Stimulated activated CD4-positive, alpha-beta T cell treated with anti-CD3 and anti-CD28 coated beads, Interleukin-1b, Interleukin-23, amount 100 ng/mL, for 24 hours (primary cell): ENCODE measurements at regions not wholly inside any gene's neighbourhood (a gene's known extent, or its start where the extent isn't known, plus 50 kb on each side); places are given as distances from the start of the nearest gene placed in this dataset.

ENCODE experiments used
- DNase-seq, 4 experiments: peaks; one replicate each; pipeline ENCODE4 v3.0.0-alpha.2; 2020; ENCODE audit warnings: low read depth in 4 of 4, low spot score in 1 of 4

- DNase-seq = no peak
These were observed 87.9 kb downstream of the RHOU start for GRCh38 chr1:228823200-228823599.

GRCh38 chr1:228824366-228824765, 89.1 kb downstream of the RHOU start:
- no peak for DNase-seq

GRCh38 chr1:228825041-228825440, 89.8 kb downstream of the RHOU start:
- no peak for DNase-seq

DNA sequence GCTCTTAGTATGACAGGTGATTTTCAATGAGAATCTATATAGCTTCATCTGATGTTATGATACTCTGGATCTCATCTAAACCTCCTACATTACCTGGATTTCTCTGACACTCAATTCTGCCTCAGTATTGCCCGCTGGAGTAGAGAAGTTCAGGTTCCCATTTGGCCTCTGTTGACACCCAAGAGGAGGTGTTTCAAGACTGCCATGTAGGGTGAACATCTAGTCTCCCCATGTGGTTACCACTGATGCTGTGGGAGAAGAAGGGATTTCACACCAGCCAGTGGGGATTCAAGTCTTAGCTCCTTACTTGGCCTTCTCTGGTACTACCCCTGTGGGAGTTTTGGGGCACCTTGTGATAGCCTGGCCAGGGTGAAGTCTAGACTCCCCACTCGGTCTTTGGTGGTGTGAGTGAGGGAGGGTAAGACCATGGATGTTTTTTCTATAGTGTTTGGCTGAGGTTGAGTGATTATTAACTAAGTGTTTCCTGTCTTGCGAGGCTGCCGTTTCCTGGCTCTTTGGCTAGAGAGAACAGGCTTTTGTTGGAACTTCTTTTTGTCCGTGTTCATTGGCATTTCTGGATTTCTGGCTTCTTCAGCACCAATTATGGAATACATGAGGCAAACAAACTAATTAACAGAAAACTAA, 90.7 kb downstream of the RHOU start:
- DNase-seq = no peak

- DNase-seq = no peak
These were observed 91.7 kb downstream of the RHOU start for GRCh38 chr1:228827019-228827418.

GRCh38 chr1:228828151-228828550, 92.9 kb downstream of the RHOU start:
- no peak for DNase-seq

GRCh38 chr1:228830185-228830953, 95.1 kb downstream of the RHOU start:
- DNase-seq = no peak

GRCh38 chr1:228830954-228831481, 95.7 kb downstream of the RHOU start:
- no peak for DNase-seq

- no peak for DNase-seq
These were observed 98.8 kb downstream of the RHOU start for GRCh38 chr1:228833911-228834688.

- no peak for DNase-seq
These were observed 100.2 kb downstream of the RHOU start for GRCh38 chr1:228835456-228835855.

- no peak for DNase-seq
These were observed 100.6 kb downstream of the RHOU start for GRCh38 chr1:228835911-228836310.

DNA sequence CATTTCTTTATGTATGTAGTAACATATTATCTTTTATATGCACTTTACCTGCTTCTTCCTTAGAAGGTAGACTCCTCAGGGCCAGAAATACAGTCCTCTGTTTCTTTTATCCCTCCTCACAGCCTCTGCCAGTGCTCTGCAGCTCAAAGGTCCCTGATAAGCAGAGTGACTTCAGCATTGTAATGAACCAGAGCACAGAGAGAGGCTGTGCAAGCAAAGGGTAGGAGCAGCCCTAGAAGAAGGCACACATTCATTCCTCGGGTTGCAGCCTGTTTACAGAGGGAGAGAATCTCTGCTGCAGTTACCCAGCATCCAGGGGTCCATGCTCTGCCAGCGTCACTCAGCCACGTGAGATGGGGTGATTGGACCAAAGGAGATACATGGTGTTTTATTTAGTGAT, 101.1 kb downstream of the RHOU start:
- no peak for DNase-seq

DNA sequence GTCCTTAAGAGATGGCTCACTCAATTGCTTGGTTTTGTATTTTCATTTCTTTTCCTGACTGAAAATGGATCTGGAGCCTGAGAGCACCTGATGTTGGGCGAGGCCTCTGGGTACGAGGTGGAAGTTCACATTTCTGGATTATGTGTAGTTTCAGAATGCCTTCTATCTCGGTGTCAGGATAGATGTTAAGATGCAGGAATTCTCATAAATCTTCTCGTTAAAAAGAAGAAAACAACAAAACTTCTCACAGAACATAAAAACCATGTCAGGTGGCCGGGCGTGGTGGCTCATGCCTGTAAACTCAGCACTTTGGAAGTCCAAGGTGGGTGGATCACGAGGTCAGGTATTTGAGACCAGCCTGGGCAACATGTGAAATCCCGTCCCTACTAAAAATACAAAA, 101.8 kb downstream of the RHOU start:
- no peak for DNase-seq

DNA sequence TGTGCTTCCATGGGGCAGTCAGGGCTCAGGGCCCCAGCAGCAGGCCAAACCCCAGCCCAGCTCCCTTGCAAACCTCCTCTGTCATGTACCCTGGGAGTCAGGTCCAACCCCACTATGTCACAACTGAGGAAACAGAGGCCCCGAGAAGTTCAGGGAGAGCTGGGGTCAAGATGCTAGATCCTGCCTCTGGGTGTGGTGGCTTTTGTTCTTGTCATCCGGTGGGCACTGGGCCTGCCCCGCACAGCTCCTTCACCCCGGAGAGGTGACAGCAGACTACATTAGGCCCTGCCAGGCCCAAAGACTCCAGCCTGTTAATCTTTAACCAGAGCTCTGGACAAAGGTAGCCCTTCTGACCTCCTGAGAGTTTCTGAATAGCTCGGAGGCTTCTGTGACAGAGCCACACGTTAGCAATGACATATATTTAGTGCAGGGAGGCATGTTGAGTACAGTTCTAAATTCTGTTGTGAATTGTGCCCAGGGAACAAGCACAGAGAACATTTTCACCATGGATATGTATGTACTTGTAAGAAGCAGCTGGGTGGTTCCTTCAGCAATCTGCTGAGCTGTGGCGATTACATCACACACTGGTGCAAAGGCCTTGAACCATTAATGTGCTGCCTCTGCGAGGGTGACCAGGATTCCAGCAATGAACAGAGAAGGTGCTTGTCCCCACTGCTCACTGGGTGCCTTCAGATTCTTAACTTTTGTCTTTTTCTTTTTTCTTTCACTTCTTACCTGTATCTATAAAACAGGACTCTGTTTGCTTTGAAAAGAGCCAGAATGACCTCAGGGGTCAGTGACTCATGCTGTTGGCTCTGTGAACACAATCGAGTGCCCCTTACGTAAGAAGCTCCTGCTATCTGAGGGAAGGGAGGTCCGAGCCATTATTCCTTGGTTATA, 102.8 kb downstream of the RHOU start:
- no peak for DNase-seq

DNA sequence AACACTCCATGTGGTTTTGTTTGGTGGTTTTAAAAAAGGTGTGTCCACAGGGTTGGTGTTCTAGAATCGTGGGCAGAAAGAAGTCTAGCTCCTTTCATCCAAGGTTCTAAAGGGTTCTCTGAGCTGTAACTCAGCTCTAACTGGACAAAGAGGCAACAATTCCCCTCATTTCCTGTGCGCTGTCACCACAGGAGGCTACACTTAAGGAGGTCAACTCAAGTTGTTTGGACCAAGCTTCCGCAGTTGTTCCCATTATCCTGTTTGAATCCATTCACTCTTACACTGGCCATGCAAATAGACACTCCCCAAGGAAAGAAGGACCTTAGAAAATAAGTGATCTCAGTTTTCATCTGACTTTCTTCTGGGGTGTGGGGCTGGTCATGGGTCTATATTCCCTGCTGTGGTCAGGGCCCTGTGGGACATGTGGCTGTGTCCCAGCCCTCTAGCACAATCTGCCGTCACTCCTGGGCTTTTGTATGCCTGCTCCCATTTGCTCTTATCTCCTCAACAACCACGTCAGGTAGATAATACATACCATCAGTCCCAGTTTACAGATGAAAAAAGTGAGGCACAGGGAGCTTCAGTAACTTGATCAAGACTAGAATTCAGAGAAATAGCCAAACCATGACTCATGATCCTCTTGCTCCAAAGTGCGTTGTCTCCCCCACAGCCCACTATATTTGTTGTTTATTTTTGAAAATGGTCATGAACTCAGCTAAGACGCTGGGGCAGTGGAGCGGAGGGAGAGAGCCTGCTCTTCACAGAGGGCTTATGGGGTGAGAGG, 103.6 kb downstream of the RHOU start:
- no peak for DNase-seq

GRCh38 chr1:228839656-228840055, 104.4 kb downstream of the RHOU start:
- no peak for DNase-seq

GRCh38 chr1:228841632-228842031, 106.4 kb downstream of the RHOU start:
- DNase-seq = no peak

DNA sequence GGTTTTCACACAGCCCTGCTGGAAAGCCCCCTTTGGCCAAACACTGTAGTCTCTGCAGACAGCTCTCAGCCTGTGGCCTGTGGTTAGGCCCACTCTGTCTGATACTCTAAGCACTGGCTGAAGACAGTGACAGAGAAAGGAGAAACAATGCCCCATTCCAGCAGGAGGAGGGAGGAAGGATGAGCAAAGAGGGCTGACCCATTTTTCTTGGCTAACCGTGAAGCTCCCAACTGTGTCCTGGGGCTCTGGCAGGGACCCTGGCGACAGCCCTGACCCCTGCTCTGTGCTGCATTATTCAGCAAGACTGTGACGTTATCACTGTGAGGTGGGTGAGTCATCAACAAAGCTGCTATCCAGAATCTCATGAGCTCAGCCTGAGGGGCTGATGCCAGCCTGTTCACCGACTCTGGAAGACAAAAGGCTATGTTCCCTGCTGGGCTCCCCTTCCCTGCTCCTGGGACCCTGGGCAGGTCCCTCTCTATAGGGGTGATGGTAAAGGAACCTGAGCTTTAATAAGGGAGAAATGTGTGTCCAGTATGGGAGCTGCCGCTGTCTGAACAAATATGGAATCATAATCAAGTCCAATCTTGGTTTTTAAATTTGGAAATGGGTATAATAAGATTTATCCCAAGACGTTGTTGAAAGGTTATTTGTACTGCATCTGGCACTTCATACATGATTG, 107.0 kb downstream of the RHOU start:
- DNase-seq = no peak

GRCh38 chr1:228845101-228845500, 109.8 kb downstream of the RHOU start:
- DNase-seq = no peak
